Fibroblast of skin of scalp (primary cell): ENCODE measurements at regions not wholly inside any gene's neighbourhood (a gene's known extent, or its start where the extent isn't known, plus 50 kb on each side); places are given as distances from the start of the nearest gene placed in this dataset.

Experiments used
- DNase-seq: peaks from one replicate; pipeline ENCODE4 v3.0.0-alpha.2; 2013

- DNase-seq: no peak
These were observed 541.0 kb upstream of the PCDH9 start for GRCh38 chr13:67771106-67771505.

- no peak for DNase-seq
These were observed 539.8 kb upstream of the PCDH9 start for GRCh38 chr13:67769987-67770341.

DNA sequence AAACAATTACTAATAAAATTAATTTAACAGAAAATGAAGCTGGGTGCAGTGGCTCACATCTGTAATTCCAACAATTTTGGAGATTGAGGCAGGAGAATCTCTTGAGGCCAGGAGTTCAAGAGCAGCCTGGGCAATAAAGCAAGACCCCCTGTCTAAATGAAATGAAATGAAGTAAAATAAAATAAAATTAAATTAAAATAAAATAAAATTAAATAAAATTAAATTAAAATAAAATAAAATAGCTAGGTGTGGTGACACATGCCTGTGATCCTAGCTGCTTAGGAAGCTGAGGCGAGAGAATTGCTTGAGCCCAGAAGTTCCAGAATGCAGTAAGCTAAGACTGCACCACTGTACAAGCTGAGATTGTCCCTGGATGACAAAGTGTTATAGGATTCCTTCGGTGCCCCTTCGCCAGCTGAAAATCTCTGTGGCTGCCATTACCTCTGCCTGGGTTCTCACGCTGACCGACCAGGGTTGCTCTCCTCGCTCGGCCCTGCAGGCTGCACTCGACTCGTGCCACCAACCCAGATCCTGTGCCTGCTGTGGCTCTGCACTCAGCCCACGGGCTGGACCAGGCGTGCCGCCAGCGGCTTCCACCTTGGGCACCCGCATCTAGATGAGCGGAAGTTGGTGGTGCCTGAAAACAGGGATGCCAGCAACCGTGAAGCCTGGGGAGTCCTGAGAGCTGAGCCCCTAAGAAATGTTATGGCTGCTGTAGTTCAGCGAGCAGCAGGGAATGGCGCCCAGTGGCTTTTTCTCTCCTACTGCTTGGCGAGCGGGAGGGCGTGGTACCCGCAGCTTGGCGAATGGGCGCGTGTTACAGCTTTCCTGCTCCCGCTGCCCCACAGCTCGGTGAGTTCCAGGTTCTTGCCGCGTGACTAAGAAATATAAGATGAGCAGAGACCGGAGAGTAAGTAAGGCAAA lies 539.2 kb upstream of the PCDH9 start:
- DNase-seq: no peak

DNA sequence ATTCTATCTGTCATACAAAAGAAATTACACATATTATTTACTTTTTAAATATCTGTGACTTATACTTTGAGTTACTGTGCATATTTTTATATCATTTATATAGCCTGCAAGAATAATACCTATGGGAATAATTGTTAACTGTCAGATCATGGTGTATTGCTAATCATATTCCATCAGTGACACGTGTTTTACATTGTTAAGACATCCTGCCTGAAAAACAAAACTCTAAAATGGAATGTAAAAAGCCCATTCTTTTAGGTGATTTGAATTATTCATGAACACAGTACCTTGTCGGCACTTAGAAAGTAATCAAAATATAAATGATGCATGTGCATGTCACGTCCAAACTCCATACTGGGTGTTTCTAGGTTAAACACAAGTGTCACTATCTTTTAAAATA lies 533.8 kb upstream of the PCDH9 start:
- DNase-seq: no peak

DNA sequence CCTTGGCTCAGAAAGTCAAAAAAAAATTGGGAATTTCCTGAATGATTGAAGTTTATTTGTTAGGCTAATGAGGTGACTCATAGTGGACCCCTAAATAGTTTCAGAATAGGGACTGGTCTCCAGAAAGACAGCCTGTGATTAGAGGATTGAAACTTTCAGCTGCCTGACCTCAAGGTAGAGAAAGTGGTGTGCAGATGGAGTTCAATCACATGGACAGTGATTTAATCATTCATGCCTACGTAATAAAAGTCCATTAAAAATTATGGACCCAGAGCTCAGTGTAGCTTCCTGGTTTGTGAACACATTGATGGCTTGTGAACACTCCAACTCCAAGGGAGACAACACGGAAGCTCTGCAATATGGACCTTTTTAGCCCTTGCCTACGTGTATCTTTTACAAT lies 533.2 kb upstream of the PCDH9 start:
- no peak for DNase-seq

- DNase-seq: no peak
These were observed 528.8 kb upstream of the PCDH9 start for GRCh38 chr13:67758975-67759374.

DNA sequence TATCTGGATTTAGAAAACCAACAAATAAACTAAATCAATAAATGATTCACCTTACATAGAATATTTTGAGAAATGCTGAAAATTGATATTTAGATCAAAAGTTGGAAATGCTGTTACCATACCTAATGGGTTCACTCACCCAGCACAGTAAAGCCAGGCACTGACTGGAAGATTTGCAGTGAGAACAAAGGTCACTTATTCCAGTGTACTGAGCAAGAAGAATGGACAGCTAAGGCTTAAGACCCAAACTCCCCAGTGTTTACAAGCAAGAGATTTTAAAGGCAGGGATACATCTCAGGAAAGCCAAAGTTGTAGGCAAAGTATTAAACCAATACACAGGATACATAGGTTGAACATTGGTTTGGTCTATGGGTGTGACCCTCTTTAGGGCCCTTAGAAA lies 523.9 kb upstream of the PCDH9 start:
- DNase-seq: no peak

DNA sequence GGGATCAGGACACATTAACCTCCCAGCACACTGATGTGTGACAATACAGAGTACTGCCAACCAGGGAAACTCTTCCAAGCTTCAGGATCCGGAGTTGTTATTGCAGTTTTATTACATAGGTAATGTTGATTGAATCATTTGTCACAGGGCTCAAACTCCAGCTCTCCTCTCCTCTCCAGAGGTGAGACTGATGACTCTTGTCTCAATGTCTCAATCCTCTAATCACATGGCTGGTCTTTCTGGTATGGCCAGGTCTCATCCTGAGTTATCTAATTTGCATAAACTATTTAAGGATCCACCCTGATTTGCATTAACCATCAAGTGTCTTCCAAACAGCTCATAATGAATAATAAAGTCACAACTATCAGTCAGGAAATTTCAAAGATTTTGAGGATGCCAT lies 522.6 kb upstream of the PCDH9 start:
- no peak for DNase-seq

DNA sequence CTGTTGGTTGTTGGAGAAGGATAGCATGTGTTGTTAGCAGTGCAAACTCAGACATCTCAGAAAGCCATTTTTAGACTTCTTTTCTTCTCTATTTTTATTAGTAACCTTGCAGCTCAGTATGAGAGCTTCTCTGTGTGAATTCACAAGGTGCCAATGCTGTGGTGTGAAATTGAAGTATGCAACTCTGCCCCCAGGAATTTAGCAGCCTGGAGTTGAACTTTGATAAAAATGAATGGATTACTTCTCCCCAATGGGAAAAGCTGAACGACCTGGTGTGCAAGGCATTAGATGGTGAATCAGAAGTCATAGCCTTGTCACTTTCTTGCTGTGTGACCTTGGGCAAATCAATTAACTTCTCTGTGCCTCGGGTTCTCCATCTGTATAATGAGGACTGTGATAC lies 512.3 kb upstream of the PCDH9 start:
- DNase-seq: peak; percentile 0

GRCh38 chr13:67740871-67741535 lies 510.9 kb upstream of the PCDH9 start:
- peak; percentile 1 for DNase-seq

- DNase-seq: peak; percentile 95
These were observed 506.7 kb upstream of the PCDH9 start for GRCh38 chr13:67736646-67737420.

DNA sequence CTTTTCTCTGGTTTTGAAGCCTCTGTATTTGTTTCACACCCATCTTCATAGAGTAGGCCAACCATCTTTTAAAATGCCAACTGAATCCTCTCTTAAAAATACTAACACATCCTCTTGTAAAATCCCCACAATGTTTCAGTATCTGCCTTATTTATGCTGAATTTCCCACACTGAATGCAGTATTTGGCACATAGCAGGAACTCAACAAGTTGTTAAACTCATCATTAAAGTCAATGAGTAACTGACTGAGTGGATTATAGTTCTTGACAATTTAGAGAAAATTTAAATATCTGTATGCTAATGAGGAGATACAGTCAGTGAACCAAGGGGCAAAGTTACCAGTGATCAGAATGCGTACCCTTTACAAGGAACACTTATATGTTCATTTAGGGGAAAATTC lies 505.5 kb upstream of the PCDH9 start:
- DNase-seq: no peak

GRCh38 chr13:67726979-67727378 lies 496.8 kb upstream of the PCDH9 start:
- DNase-seq: no peak

DNA sequence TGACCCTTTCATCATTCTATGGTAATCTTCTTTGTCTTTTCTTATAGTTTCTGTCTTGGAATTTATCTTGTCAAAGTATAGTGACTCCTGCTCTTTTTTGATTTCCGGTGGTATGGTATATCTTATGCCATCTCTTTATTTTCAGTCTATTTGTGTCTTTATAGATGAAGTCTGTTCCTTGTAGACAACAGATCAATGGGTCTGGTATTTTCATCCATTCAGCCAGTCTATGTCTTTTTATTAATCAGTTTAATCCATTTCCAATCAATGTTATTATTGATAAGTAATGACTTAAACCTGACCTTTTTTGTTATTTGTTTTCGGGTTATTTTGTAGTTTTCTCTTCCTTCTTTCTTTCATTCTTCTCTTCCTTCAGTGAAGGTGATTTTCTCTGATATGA lies 495.9 kb upstream of the PCDH9 start:
- no peak for DNase-seq

GRCh38 chr13:67713571-67713970 lies 483.4 kb upstream of the PCDH9 start:
- no peak for DNase-seq

- DNase-seq: no peak
These were observed 466.6 kb upstream of the PCDH9 start for GRCh38 chr13:67696775-67697174.

DNA sequence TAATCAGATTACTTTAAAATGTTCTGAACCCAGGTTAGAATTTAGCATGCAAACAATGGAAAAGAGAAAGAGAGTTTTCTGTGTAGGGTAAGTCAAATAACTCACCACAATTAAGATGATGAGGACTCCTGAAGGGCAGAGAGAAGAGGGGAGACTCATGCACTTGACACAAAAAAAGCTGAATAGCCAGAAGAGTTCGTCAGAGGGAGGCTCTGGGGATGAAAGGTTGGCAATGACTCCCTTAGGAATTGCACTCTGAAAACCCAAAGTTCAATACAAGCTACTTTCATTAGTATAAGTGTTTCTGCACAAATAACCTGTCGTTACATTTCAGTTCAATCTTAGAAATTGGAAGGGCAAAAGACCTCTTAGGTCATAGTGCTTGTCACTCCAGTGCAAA lies 434.4 kb upstream of the PCDH9 start:
- no peak for DNase-seq

DNA sequence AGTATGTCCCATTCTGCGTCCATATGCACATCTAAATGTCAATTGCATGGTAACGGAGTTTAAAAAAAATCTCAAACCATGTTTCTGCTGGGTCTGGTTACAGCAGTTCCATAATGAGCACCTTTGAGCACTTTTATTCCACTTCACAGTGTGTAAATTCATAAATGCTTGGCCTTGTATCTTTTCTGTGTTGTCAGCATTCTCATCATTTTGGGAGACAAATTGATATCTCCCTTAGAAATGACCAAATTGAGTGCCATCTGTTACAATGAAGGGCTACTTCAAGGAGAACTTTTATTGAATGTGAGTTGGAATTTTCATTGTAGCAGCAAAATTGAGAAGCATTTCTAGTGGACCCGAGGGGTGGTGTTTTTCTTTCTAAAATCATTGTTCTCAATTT lies 432.9 kb upstream of the PCDH9 start:
- DNase-seq: no peak

DNA sequence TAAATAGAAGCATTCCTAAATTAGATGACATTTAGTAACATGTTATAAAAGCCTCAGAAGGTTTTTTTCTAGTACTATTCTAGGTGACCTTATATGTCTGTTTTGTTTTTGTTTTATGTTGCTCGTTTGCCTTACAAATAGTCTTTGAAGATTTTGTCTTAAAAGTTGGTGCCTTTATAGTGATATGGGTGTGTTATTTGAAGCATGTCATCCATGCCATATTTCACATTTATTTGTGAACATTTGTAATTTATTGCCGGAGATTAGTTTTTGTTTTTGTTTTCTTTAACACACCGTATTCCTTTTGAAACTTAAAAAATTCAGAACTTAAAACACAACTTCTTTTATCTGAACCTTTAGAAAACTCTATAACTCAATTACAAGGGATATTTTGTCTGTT lies 422.8 kb upstream of the PCDH9 start:
- DNase-seq: no peak

GRCh38 chr13:67651908-67652465 lies 421.9 kb upstream of the PCDH9 start:
- DNase-seq: no peak

DNA sequence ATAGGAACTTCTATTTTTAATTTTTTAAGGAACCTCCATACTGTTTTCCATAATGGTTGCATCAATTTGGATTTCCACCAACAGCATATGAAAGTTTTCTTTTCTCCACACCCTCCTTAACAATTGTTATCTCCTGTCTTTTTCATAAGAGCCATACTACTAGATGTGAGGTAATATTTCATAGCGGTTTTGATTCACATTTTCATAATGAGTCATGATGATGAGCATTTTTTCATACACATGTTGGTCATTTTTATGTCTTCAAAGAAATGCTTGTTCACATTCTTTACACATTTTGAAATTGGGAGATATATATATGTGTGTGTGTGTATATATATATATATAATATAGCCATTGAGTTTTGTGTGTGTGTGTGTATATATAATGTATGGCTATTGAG lies 420.3 kb upstream of the PCDH9 start:
- DNase-seq: peak; percentile 14

- no peak for DNase-seq
These were observed 415.8 kb upstream of the PCDH9 start for GRCh38 chr13:67645874-67646467.
